K562 (cell line): ENCODE measurements at regions not wholly inside any gene's neighbourhood (a gene's known extent, or its start where the extent isn't known, plus 50 kb on each side); places are given as distances from the start of the nearest gene placed in this dataset.

Experiments used
- BCOR ChIP-seq: fragments of 450-650 bp; IDR thresholded peaks from 2 replicates; pipeline ENCODE4 v1.6.1; 2016
- GTF2E2 ChIP-seq: fragments of 200-800 bp; sonication (Bioruptor generic); IDR thresholded peaks from 2 replicates; pipeline ENCODE4 v1.6.1; 2016; ENCODE audit warnings: missing genetic modification characterization, missing compliant biosample characterization
- HSF4 ChIP-seq: fragments of 250-450 bp; sonication (Bioruptor Pico); IDR thresholded peaks from 2 replicates; pipeline ENCODE4 v2.1.2; 2022; ENCODE audit warnings: mild to moderate bottlenecking, moderate library complexity, borderline replicate concordance
- IRF1 ChIP-seq: sonication (generic); formaldehyde crosslinking; IDR thresholded peaks from 2 replicates; pipeline ENCODE4 v1.8.0; 2022; ENCODE audit warnings: missing genetic modification reagents, mild to moderate bottlenecking, borderline replicate concordance
- KDM5B ChIP-seq: fragments of 200-600 bp; sonication (generic); IDR thresholded peaks from 2 replicates; pipeline ENCODE4 v1.6.1; 2012; ENCODE audit warnings: low read depth, mild to moderate bottlenecking, moderate library complexity, low read length, control low read depth, inconsistent platforms; ENCODE audit not compliant: insufficient replicate concordance
- MGA ChIP-seq: fragments of 450-650 bp; IDR thresholded peaks from 2 replicates; pipeline ENCODE4 v1.6.1; 2016; ENCODE audit warnings: mild to moderate bottlenecking, moderate library complexity
- U2AF1 ChIP-seq: fragments of 200-400 bp; formaldehyde crosslinking; optimal IDR thresholded peaks from 2 replicates; pipeline ENCODE3; 2017; ENCODE audit warnings: mild to moderate bottlenecking, low read depth, low read length, moderate library complexity
- ZBTB9 ChIP-seq: fragments of 450-650 bp; formaldehyde crosslinking; IDR thresholded peaks from 2 replicates; pipeline ENCODE4 v1.4.0; 2020; ENCODE audit warnings: mild to moderate bottlenecking, moderate library complexity
- ZNF263 ChIP-seq: sonication (generic); formaldehyde crosslinking; IDR thresholded peaks from 2 replicates; pipeline ENCODE4 v1.8.0; 2022; ENCODE audit warnings: mild to moderate bottlenecking, missing genetic modification reagents, borderline replicate concordance
- ZNF512 ChIP-seq: IDR thresholded peaks from 2 replicates; pipeline ENCODE4 v1.6.1; 2016; ENCODE audit warnings: missing genetic modification characterization, missing compliant biosample characterization

GRCh38 chr1:222325506-222325905, 222.4 kb downstream of the HHIPL2 start (continued):
- TF ChIP-seq MGA (no peak), ZBTB9 (CRISPR knock-in tag) (no peak), ZNF263 (CRISPR knock-in tag) (no peak), BCOR (no peak), KDM5B (no peak), GTF2E2 (tag) (no peak), IRF1 (CRISPR knock-in tag) (no peak), ZNF512 (tag) (no peak), HSF4 (CRISPR knock-in tag) (no peak), U2AF1 (no peak)
